GM12865 (cell line): ENCODE measurements at regions not wholly inside any gene's neighbourhood (a gene's known extent, or its start where the extent isn't known, plus 50 kb on each side); places are given as distances from the start of the nearest gene placed in this dataset.

Experiments
- DNase-seq: peaks from one replicate; pipeline ENCODE4 v3.0.0; 2010; ENCODE audit warnings: low read depth
- H3K4me3 ChIP-seq: 2 replicates; pipeline ENCODE4 v1.5.1; 2011; ENCODE audit warnings: mild to moderate bottlenecking, low read depth, low read length, control low read depth
- TF ChIP-seq, protein P1 (sequence below): IDR thresholded peaks from 2 replicates; pipeline ENCODE4 v1.5.1; 2011; ENCODE audit warnings: low read length, control low read depth, low read depth, inconsistent platforms; ENCODE audit not compliant: insufficient read depth; ENCODE audit errors: missing control alignments

DNA sequence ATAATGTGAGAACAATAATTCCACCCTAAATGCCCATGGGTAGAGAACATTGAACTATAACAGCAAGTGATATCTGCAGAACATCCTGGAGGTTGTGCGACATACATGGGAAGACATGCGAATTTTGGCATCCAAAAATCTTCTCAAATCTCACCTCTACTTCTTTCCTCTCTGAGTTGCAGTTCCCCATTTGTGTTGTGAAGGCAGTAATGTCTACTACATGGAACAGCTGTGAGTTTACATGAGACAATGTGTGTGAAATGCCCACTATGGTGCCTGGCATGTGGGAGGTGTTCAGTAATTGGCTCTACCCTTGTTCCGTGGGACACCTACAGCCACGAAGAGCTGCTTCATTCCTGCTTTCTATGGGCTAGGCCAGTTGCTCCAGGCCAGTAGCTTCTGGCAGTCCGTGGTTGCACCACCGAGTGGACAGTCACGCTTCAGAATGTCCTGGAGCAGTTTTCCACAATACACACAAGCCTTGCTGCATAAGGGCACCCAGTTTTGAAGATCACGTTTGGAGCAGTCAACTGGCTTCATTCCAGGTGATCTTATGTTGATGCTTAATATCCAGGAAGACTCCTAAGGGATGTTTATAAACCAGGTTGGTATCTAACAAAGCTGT lies 297.7 kb downstream of the DEPDC1B start:
- TF ChIP-seq, protein P1, sequence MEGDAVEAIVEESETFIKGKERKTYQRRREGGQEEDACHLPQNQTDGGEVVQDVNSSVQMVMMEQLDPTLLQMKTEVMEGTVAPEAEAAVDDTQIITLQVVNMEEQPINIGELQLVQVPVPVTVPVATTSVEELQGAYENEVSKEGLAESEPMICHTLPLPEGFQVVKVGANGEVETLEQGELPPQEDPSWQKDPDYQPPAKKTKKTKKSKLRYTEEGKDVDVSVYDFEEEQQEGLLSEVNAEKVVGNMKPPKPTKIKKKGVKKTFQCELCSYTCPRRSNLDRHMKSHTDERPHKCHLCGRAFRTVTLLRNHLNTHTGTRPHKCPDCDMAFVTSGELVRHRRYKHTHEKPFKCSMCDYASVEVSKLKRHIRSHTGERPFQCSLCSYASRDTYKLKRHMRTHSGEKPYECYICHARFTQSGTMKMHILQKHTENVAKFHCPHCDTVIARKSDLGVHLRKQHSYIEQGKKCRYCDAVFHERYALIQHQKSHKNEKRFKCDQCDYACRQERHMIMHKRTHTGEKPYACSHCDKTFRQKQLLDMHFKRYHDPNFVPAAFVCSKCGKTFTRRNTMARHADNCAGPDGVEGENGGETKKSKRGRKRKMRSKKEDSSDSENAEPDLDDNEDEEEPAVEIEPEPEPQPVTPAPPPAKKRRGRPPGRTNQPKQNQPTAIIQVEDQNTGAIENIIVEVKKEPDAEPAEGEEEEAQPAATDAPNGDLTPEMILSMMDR: no peak
- DNase-seq: no peak

DNA sequence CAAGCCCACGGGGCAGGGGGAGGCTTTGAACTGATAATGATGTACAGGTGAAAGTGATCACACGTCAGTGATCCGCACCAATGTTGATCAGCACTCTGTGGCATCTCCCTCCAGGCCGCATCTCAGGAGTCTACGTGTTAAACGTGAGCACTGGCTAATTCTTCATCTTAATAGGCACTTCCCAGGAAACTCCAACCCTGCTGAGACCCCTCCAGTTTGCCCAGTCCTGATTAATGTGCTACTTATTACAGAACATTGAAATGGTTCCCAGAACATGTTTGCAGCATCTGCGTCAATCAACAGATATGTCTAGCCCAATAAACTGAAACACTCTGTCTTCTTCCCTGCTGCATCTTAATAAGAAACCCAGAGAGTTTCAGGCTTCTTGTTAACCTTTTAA lies 298.4 kb downstream of the DEPDC1B start:
- H3K4me3 ChIP-seq: no peak overlapping the region
- DNase-seq: no peak
- TF ChIP-seq, protein P1: no peak

More for the DNA sequence above, 297.7 kb downstream of the DEPDC1B start:
- H3K4me3 ChIP-seq: no peak overlapping the region

DNA sequence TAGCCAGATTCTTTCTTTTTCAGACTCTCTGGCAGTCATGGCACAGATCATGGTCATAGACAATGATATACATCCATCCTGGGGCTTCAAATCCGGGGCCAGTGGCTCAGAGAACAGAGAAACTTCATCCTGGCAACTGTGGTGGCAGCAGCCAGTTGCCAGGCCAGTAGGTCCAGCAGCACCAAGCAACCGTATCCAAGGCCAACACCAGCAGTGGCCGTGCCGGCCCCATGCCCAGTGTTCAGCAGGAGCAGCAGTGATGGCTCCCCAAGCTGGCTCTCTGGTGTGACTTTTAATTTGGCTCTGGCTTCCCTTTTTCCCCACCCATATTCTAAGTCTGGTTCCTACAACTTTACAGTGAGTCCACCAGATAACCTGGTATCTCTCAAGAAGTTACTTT lies 300.5 kb downstream of the DEPDC1B start:
- no peak for DNase-seq
- no peak overlapping the region for H3K4me3 ChIP-seq
- TF ChIP-seq, protein P1: no peak

DNA sequence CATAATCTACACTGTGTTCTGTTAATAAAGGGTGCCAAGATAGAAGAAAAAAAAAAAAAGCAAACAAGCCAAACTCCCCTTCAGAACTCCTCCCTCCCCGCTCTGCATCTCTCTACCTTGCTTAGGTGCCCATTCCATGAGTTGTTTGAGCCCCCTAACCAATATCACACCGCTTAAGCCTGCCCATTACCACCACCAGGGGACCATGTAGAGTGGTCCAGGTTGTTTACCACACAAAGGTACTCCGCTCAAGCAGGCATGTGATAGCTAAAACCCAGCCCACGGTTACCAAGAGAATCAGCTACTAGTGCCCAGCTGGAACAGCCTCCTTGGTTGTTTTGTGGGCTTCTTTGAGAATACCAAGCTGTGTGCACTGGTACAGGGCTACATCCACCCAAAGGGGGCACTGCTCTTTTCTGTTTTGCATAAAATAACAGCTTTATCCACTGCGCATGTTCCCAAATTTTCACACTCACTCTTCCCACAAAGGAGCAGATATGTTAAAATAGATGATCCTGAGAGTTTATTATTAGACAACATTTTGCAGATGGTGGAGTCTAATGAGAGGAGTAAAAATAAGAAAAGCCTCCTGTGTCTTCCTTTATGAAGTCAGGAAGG lies 304.1 kb downstream of the DEPDC1B start:
- no peak overlapping the region for H3K4me3 ChIP-seq
- TF ChIP-seq, protein P1: no peak
- DNase-seq: no peak

DNA sequence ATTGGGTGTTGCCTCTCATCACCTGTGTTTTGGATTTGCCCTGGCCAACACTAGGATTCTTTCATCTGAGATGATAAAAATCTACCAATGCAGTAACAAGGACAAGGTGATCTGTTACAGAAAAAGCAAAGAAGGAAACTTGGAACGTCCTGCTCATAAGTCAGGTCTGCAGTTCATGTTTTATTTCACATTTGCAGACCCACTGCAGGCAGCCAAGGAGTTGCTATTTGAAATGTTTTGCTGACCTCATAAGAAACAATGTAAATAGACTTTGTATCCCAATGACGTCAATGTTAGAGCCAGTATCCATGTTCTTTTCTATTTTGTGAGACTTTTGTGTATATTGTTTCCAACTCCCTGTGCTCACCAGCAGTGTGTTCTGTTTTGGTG lies 312.9 kb downstream of the DEPDC1B start:
- DNase-seq: no peak
- TF ChIP-seq, protein P1: no peak

DNA sequence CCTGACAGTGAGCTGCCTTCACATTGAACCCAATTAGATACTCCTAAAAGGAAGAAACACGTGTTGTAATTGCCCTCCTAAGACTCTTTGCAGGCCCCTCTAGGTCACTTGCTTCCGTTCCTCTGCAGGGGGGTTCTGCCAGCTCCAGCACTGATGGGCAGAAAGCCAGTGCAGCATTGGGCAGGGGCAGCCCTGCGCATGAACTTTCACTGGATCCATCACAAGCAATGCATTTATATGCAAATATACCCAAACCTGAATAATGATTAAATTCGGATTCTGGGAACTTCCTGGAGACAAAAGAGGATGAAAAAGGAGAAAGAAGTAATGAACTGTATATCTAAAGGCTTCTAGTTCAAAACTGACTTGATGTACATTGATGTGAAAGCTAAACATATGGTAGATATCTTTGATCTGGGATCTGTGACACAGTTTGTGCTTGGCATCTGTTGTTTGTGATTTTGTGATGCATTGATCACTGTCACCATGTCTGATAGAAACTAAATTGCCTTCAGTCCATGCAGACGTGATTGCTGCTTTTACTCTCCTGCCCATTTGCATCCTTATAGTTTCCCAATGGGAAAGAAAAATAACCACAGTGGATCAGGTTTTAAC lies 313.4 kb downstream of the DEPDC1B start:
- no peak overlapping the region for H3K4me3 ChIP-seq
- TF ChIP-seq, protein P1: no peak
- DNase-seq: no peak

More for the DNA sequence above, 312.9 kb downstream of the DEPDC1B start:
- H3K4me3 ChIP-seq: no peak overlapping the region
